Liver (tissue), 7 donors: ENCODE measurements at regions not wholly inside any gene's neighbourhood (a gene's known extent, or its start where the extent isn't known, plus 50 kb on each side); places are given as distances from the start of the nearest gene placed in this dataset.

Source experiments
- DNase-seq: peaks from one replicate; pipeline ENCODE4 v3.0.0-alpha.2; 2017; ENCODE audit warnings: low spot score
- H3K27ac ChIP-seq, 2 donors: one replicate each; pipeline ENCODE4 v1.7.0; 2013; ENCODE audit warnings: inconsistent platforms in 2 of 2, low read length in 2 of 2, control low read depth in 1 of 2, low read depth in 1 of 2, mild to moderate bottlenecking in 1 of 2
- H3K27me3 ChIP-seq, 4 donors: one replicate each; pipeline versions ENCODE4 v1.6.1 to v1.7.0; 2013; ENCODE audit warnings: low read length in 3 of 4, inconsistent platforms in 1 of 4, mild to moderate bottlenecking in 1 of 4, moderate library complexity in 1 of 4; ENCODE audit not compliant: control insufficient read depth in 4 of 4, insufficient read depth in 4 of 4
- H3K36me3 ChIP-seq, 4 donors: one replicate each; pipeline versions ENCODE4 v1.6.1 to v1.7.0; 2013; ENCODE audit warnings: low read length in 3 of 4, mild to moderate bottlenecking in 3 of 4, low read depth in 1 of 4, moderate library complexity in 1 of 4; ENCODE audit not compliant: control insufficient read depth in 4 of 4, insufficient read depth in 3 of 4
- H3K4me1 ChIP-seq, 4 donors: one replicate each; pipeline versions ENCODE4 v1.6.1 to v1.7.0; 2013; ENCODE audit warnings: low read length in 3 of 4, mild to moderate bottlenecking in 3 of 4, moderate library complexity in 1 of 4; ENCODE audit not compliant: control insufficient read depth in 4 of 4, insufficient read depth in 4 of 4
- H3K4me3 ChIP-seq, 3 donors: one replicate each; pipeline versions ENCODE4 v1.6.1 to v1.7.0; 2013; ENCODE audit warnings: low read length in 3 of 3, control low read depth in 1 of 3, low read depth in 1 of 3, mild to moderate bottlenecking in 1 of 3
- H3K9ac ChIP-seq, 2 donors: one replicate each; pipeline ENCODE4 v1.7.0; 2013; ENCODE audit warnings: low read length in 2 of 2, mild to moderate bottlenecking in 2 of 2, moderate library complexity in 2 of 2, control low read depth in 1 of 2, low read depth in 1 of 2
- H3K9me3 ChIP-seq, 4 donors: one replicate each; pipeline versions ENCODE4 v1.6.1 to v1.7.0; 2013; ENCODE audit warnings: low read length in 3 of 4; ENCODE audit not compliant: control insufficient read depth in 4 of 4
- EGR1 ChIP-seq, 2 donors: IDR thresholded peaks; 2 replicates each; pipeline ENCODE4 v1.6.1; 2016 to 2018; ENCODE audit warnings: antibody characterized with exemption in 2 of 2, low read depth in 2 of 2
- FOXA1 ChIP-seq: IDR thresholded peaks from 2 replicates; pipeline ENCODE4 v1.6.1; 2016; ENCODE audit warnings: antibody characterized with exemption
- FOXA2 ChIP-seq: IDR thresholded peaks from 2 replicates; pipeline ENCODE4 v1.6.1; 2016; ENCODE audit warnings: antibody characterized with exemption
- GABPA ChIP-seq, 2 donors: IDR thresholded peaks in 1 of 2; conservative IDR thresholded peaks in 1 of 2; 2 replicates each; pipeline ENCODE4 v1.6.1; 2016; ENCODE audit warnings: antibody characterized with exemption in 2 of 2, mild to moderate bottlenecking in 1 of 2, moderate library complexity in 1 of 2
- HNF4A ChIP-seq, 2 donors: conservative IDR thresholded peaks; 2 replicates each; pipeline ENCODE4 v1.6.1; 2016; ENCODE audit warnings: antibody characterized with exemption in 2 of 2, mild to moderate bottlenecking in 2 of 2
- HNF4G ChIP-seq: IDR thresholded peaks from 2 replicates; pipeline ENCODE4 v1.6.1; 2016; ENCODE audit warnings: antibody characterized with exemption
- JUND ChIP-seq, 2 donors: IDR thresholded peaks; 2 replicates each; pipeline ENCODE4 v1.6.1; 2016; ENCODE audit warnings: antibody characterized with exemption in 2 of 2
- NR2F2 ChIP-seq: IDR thresholded peaks from 2 replicates; pipeline ENCODE4 v1.6.1; 2016; ENCODE audit warnings: antibody characterized with exemption
- RAD21 ChIP-seq, 2 donors: IDR thresholded peaks; 2 replicates each; pipeline ENCODE4 v1.6.1; 2016; ENCODE audit warnings: antibody characterized with exemption in 2 of 2, mild to moderate bottlenecking in 2 of 2
- RXRA ChIP-seq, 2 donors: IDR thresholded peaks; 2 replicates each; pipeline ENCODE4 v1.6.1; 2017 to 2018; ENCODE audit warnings: antibody characterized with exemption in 2 of 2, mild to moderate bottlenecking in 1 of 2
- SP1 ChIP-seq: IDR thresholded peaks from 2 replicates; pipeline ENCODE4 v1.6.1; 2018; ENCODE audit warnings: antibody characterized with exemption, mild to moderate bottlenecking
- YY1 ChIP-seq: IDR thresholded peaks from 2 replicates; pipeline ENCODE4 v1.6.1; 2016; ENCODE audit warnings: antibody characterized with exemption, mild to moderate bottlenecking
- WGBS: extraction: QIAGEN DNeasy Blood & Tissue Kit; methylation state at CpG from one replicate; pipeline ENCODE4 v1.1.7; 2013; 5-methylcytosine and 5-hydroxymethylcytosine counted together
- TF ChIP-seq, protein P1 (sequence below): IDR thresholded peaks from 2 replicates; pipeline ENCODE4 v1.6.1; 2016; ENCODE audit warnings: antibody characterized with exemption
- TF ChIP-seq, protein P2 (sequence below): IDR thresholded peaks from 2 replicates; pipeline ENCODE4 v1.6.1; 2016; ENCODE audit warnings: antibody characterized with exemption
- TF ChIP-seq, protein P3 (sequence below): IDR thresholded peaks from 2 replicates; pipeline ENCODE4 v1.6.1; 2016; ENCODE audit warnings: antibody characterized with exemption, mild to moderate bottlenecking
- TF ChIP-seq, protein P4 (sequence below): IDR thresholded peaks from 2 replicates; pipeline ENCODE4 v1.6.1; 2016; ENCODE audit warnings: antibody characterized with exemption
- donor health status: healthy.
- donor health status: healthy.
- donor health status: healthy.
- donor health status: healthy.

DNA sequence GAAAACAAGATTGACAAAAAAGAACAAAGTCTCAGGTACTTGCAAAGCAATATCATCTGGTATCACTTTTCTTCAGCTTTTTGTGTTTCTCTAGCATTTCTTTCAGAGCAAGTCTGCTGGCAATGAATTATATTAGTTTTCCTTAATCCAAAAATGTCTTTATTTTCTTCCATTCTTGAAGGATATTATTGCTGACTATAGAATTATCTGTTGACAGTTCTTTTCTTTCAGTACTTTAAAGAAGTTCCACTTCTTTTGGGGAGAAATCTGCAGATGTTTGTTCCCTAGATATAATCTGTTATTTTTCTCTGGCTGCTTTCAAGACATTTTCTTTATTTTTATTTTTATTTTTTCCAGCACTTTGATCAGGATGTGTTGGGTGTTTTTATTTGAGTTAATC lies 161.8 kb upstream of the SPRED2 start:
- Histone ChIP-seq H3K4me3 (no peak overlapping the region), H3K9me3 (peaks cover 0 to 2% (median 0%) of the 10 kb centered on the region in 4 donors), H3K27me3 (no peaks in the 10 kb centered on the region), H3K9ac (no peak overlapping the region), H3K4me1 (no peaks in the 10 kb centered on the region), H3K36me3 (no peaks in the 10 kb centered on the region), H3K27ac (no peak overlapping the region)
- TF ChIP-seq RAD21 (IDR thresholded peaks at IDR 0.05): no peak
- no peak for TF ChIP-seq RXRA (IDR thresholded peaks at IDR 0.05)
- no peak for TF ChIP-seq EGR1 (IDR thresholded peaks at IDR 0.05; ENCODE audit: low read depth in 2 of 2)
- TF ChIP-seq NR2F2: no peak
- TF ChIP-seq YY1: no peak
- TF ChIP-seq FOXA2: no peak
- TF ChIP-seq SP1: no peak
- TF ChIP-seq FOXA1: no peak
- TF ChIP-seq, protein P1, sequence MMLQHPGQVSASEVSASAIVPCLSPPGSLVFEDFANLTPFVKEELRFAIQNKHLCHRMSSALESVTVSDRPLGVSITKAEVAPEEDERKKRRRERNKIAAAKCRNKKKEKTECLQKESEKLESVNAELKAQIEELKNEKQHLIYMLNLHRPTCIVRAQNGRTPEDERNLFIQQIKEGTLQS: no peak
- no peak for TF ChIP-seq HNF4G
- no peak for TF ChIP-seq HNF4A (conservative IDR thresholded peaks at IDR 0.05)
- TF ChIP-seq, protein P2, sequence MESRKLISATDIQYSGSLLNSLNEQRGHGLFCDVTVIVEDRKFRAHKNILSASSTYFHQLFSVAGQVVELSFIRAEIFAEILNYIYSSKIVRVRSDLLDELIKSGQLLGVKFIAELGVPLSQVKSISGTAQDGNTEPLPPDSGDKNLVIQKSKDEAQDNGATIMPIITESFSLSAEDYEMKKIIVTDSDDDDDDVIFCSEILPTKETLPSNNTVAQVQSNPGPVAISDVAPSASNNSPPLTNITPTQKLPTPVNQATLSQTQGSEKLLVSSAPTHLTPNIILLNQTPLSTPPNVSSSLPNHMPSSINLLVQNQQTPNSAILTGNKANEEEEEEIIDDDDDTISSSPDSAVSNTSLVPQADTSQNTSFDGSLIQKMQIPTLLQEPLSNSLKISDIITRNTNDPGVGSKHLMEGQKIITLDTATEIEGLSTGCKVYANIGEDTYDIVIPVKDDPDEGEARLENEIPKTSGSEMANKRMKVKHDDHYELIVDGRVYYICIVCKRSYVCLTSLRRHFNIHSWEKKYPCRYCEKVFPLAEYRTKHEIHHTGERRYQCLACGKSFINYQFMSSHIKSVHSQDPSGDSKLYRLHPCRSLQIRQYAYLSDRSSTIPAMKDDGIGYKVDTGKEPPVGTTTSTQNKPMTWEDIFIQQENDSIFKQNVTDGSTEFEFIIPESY: no peak
- TF ChIP-seq, protein P3, sequence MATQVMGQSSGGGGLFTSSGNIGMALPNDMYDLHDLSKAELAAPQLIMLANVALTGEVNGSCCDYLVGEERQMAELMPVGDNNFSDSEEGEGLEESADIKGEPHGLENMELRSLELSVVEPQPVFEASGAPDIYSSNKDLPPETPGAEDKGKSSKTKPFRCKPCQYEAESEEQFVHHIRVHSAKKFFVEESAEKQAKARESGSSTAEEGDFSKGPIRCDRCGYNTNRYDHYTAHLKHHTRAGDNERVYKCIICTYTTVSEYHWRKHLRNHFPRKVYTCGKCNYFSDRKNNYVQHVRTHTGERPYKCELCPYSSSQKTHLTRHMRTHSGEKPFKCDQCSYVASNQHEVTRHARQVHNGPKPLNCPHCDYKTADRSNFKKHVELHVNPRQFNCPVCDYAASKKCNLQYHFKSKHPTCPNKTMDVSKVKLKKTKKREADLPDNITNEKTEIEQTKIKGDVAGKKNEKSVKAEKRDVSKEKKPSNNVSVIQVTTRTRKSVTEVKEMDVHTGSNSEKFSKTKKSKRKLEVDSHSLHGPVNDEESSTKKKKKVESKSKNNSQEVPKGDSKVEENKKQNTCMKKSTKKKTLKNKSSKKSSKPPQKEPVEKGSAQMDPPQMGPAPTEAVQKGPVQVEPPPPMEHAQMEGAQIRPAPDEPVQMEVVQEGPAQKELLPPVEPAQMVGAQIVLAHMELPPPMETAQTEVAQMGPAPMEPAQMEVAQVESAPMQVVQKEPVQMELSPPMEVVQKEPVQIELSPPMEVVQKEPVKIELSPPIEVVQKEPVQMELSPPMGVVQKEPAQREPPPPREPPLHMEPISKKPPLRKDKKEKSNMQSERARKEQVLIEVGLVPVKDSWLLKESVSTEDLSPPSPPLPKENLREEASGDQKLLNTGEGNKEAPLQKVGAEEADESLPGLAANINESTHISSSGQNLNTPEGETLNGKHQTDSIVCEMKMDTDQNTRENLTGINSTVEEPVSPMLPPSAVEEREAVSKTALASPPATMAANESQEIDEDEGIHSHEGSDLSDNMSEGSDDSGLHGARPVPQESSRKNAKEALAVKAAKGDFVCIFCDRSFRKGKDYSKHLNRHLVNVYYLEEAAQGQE: no peak
- TF ChIP-seq JUND (IDR thresholded peaks at IDR 0.05): no peak
- TF ChIP-seq GABPA (IDR thresholded peaks at IDR 0.05 in 1 of 2, conservative IDR thresholded peaks at IDR 0.05 in 1 of 2): no peak
- DNase-seq: no peak

DNA sequence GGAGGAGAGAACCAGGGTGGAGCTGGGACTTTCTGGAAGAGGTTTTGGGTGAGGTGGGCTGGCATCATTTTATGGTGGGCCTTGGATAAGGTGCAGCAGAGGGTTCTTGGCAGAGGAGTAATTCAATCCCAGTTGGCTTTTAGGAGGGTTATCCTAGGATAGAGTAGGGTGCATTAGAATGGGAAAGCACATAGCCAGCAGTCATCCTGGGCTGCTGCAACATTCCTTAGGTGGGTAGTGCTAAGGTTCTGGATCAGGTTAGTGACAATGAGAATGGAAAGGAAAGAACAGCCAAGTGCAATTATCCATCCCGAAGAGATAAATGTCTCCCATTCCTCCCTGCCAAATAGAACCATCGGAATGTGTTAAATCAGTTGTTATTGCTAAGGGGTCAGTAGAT lies 157.3 kb upstream of the SPRED2 start:
- H3K36me3 ChIP-seq: no peaks in the 10 kb centered on the region

More for the DNA sequence above, 157.3 kb upstream of the SPRED2 start:
- TF ChIP-seq, protein P3: no peak
- TF ChIP-seq FOXA1: no peak
- no peak for TF ChIP-seq YY1
- TF ChIP-seq NR2F2: no peak
- no peak for TF ChIP-seq GABPA (IDR thresholded peaks at IDR 0.05 in 1 of 2, conservative IDR thresholded peaks at IDR 0.05 in 1 of 2)
- TF ChIP-seq RXRA (IDR thresholded peaks at IDR 0.05): no peak
- no peak for TF ChIP-seq EGR1 (IDR thresholded peaks at IDR 0.05; ENCODE audit: low read depth in 2 of 2)
- TF ChIP-seq JUND (IDR thresholded peaks at IDR 0.05): no peak
- TF ChIP-seq HNF4A (conservative IDR thresholded peaks at IDR 0.05): no peak
- no peak for TF ChIP-seq FOXA2
- TF ChIP-seq, protein P4, sequence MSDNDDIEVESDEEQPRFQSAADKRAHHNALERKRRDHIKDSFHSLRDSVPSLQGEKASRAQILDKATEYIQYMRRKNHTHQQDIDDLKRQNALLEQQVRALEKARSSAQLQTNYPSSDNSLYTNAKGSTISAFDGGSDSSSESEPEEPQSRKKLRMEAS: no peak
- H3K27me3 ChIP-seq: no peaks in the 10 kb centered on the region
- WGBS: 92% methylated on average over 2 of the region's 2 CpGs
- H3K9ac ChIP-seq: no peak overlapping the region
- H3K27ac ChIP-seq: no peak overlapping the region
- peaks cover 0 to 2% (median 0%) of the 10 kb centered on the region in 4 donors for H3K9me3 ChIP-seq
- DNase-seq: no peak
- H3K4me3 ChIP-seq: no peak overlapping the region
- H3K4me1 ChIP-seq: no peaks in the 10 kb centered on the region
